Panc1 (cell line): ENCODE measurements at regions not wholly inside any gene's neighbourhood (a gene's known extent, or its start where the extent isn't known, plus 50 kb on each side); places are given as distances from the start of the nearest gene placed in this dataset.

ENCODE experiments used
- POLR2AphosphoS5 ChIP-seq: IDR thresholded peaks from 2 replicates; pipeline ENCODE4 v1.6.1; 2012; ENCODE audit warnings: mild to moderate bottlenecking, low read depth, low read length, moderate library complexity
- REST ChIP-seq, 2 experiments: IDR thresholded peaks; 2 replicates each; pipeline ENCODE4 v1.6.1; 2011 to 2012; ENCODE audit warnings: low read depth in 2 of 2, control low read depth in 1 of 2, low read length in 1 of 2, mild to moderate bottlenecking in 1 of 2, moderate library complexity in 1 of 2; ENCODE audit not compliant: insufficient read depth in 1 of 2
- SIN3A ChIP-seq: IDR thresholded peaks from 2 replicates; pipeline ENCODE4 v1.6.1; 2012; ENCODE audit warnings: low read depth, mild to moderate bottlenecking, low read length, moderate library complexity, borderline replicate concordance; ENCODE audit not compliant: insufficient read depth
- TF ChIP-seq, protein P1 (sequence below): fragments of 450-650 bp; IDR thresholded peaks from 2 replicates; pipeline ENCODE4 v1.5.1; 2017; ENCODE audit warnings: mild to moderate bottlenecking

- TF ChIP-seq, protein P1, sequence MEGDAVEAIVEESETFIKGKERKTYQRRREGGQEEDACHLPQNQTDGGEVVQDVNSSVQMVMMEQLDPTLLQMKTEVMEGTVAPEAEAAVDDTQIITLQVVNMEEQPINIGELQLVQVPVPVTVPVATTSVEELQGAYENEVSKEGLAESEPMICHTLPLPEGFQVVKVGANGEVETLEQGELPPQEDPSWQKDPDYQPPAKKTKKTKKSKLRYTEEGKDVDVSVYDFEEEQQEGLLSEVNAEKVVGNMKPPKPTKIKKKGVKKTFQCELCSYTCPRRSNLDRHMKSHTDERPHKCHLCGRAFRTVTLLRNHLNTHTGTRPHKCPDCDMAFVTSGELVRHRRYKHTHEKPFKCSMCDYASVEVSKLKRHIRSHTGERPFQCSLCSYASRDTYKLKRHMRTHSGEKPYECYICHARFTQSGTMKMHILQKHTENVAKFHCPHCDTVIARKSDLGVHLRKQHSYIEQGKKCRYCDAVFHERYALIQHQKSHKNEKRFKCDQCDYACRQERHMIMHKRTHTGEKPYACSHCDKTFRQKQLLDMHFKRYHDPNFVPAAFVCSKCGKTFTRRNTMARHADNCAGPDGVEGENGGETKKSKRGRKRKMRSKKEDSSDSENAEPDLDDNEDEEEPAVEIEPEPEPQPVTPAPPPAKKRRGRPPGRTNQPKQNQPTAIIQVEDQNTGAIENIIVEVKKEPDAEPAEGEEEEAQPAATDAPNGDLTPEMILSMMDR: no peak
- TF ChIP-seq POLR2AphosphoS5 (no peak), SIN3A (no peak), REST (IDR thresholded peaks at IDR 0.05; ENCODE audit: insufficient read depth in 1 of 2, low read depth in 2 of 2, low read length in 1 of 2) (no peak)
Measured at GRCh38 chr2:129719335-129719734, 260.1 kb upstream of the RAB6C start.
